GM12891 (cell line): ENCODE measurements at regions not wholly inside any gene's neighbourhood (a gene's known extent, or its start where the extent isn't known, plus 50 kb on each side); places are given as distances from the start of the nearest gene placed in this dataset.

Experiments used
- POLR2A ChIP-seq: IDR thresholded peaks from 2 replicates; pipeline ENCODE4 v1.6.1; 2011; ENCODE audit warnings: low read depth, low read length, control low read depth
- POLR2AphosphoS5 ChIP-seq: IDR thresholded peaks from 2 replicates; pipeline ENCODE4 v1.6.1; 2011; ENCODE audit warnings: low read depth, low read length, control low read depth
- POU2F2 ChIP-seq: IDR thresholded peaks from 2 replicates; pipeline ENCODE4 v1.6.1; 2011; ENCODE audit warnings: low read depth, mild to moderate bottlenecking, control low read depth, low read length, moderate library complexity
- SPI1 ChIP-seq: IDR thresholded peaks from 2 replicates; pipeline ENCODE4 v1.6.1; 2011; ENCODE audit warnings: low read depth, low read length, control low read depth
- TAF1 ChIP-seq: IDR thresholded peaks from 2 replicates; pipeline ENCODE4 v1.6.1; 2011; ENCODE audit warnings: low read depth, low read length, control low read depth

DNA sequence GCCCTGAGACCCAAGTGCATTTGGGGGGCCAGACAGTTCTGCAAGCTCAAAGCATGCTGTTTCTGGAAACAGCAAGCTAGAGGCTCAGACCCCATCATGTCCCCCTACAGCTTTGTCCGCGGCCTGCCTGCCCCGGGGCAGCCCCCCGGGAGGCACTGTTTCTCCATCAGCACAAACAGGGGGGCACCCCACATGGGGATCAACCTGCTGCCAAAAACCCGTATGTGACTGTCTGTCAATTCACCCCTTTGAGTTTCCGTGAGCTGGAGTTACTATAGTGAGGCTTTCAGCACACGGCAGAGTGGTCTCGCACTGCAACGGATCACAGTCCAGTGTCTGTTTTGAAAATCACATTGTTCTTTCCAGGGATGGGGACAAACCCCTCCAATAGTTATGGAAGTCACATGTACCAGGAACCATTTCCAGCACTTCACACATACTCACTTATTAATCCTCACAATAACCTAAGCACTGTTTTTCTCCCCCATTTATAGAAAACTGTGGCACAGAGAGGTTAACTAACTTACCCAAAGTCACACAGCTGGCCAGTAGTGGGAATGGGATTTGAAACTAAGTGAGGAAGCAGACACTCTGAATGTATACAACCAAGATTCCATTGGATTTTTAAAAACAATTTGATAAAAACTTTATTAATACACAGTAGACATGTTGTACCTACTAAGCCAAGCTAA, 269.0 kb downstream of the C16orf95 start:
- TF ChIP-seq TAF1 (no peak), POLR2AphosphoS5 (no peak), POLR2A (no peak), SPI1 (no peak), POU2F2 (no peak)
